ENCODE measurements at regions not wholly inside any gene's neighbourhood (a gene's known extent, or its start where the extent isn't known, plus 50 kb on each side); places are given as distances from the start of the nearest gene placed in this dataset.

- no peak overlapping the region for H2AFZ ChIP-seq (ENCODE audit: low read length)
- Mint-ChIP-seq H3K4me1 (peaks cover 0 to 4% of the 10 kb centered on the region in 2 experiments; a peak in 2 of 4 replicates), H3K36me3 (ENCODE audit: insufficient read depth in 1 of 3, low read depth in 3 of 3) (no peaks in the 10 kb centered on the region), H3K27ac (no peak overlapping the region), H3K27me3 (ENCODE audit: low read depth) (no peaks in the 10 kb centered on the region), H3K4me3 (no peak overlapping the region), H3K9me3 (0 out of 5 replicates have a peak, but pooled peaks cover 0 to 3% of the 10 kb centered on the region in 2 experiments)
- H4K8ac ChIP-seq (replicated peaks; ENCODE audit: insufficient read length, low read depth, low read length): no peak overlapping the region
- H3K27ac ChIP-seq (ENCODE audit: insufficient read length, low read depth, low read length): no peak overlapping the region
- H3K27me3 ChIP-seq (ENCODE audit: insufficient read depth, low read length): no peaks in the 10 kb centered on the region
- no peak overlapping the region for H3K4me2 ChIP-seq (ENCODE audit: insufficient read depth, insufficient read length, low read length)
- H3K4me1 ChIP-seq (ENCODE audit: insufficient read depth, low read length): no peaks in the 10 kb centered on the region
- H3T11ph ChIP-seq (ENCODE audit: low read length): no peak overlapping the region
- no peak overlapping the region for H2BK15ac ChIP-seq (ENCODE audit: low read depth, low read length)
- no peak overlapping the region for H4K5ac ChIP-seq (ENCODE audit: insufficient read length, low read depth, low read length)
- H3K23me2 ChIP-seq (ENCODE audit: insufficient read length, low read depth, low read length, poor library complexity, severe bottlenecking): no peaks in the 10 kb centered on the region
- H3K18ac ChIP-seq (ENCODE audit: insufficient read length, low read depth, low read length): no peak overlapping the region
- H3K56ac ChIP-seq (ENCODE audit: insufficient read length, low read depth, low read length): no peak overlapping the region
- no peak overlapping the region for H3K14ac ChIP-seq (ENCODE audit: insufficient read depth, low read length)
- no CpG with 5 or more reads among the region's 2 CpGs for WGBS (ENCODE audit: extremely low coverage, insufficient read length, low lambda C conversion rate)
- H2BK12ac ChIP-seq (ENCODE audit: insufficient read length, low read depth, low read length): no peak overlapping the region
- no peaks in the 10 kb centered on the region for H3K9me3 ChIP-seq (ENCODE audit: control insufficient read depth, low read depth, low read length)
- no peaks in the 10 kb centered on the region for H4K20me1 ChIP-seq (ENCODE audit: control insufficient read depth, insufficient read depth, insufficient read length)
- no peak overlapping the region for H2BK5ac ChIP-seq (ENCODE audit: insufficient read length, low read length)
- no peak for DNase-seq
- no peak overlapping the region for H2BK120ac ChIP-seq (ENCODE audit: low read depth, low read length, poor library complexity, severe bottlenecking)
- H2BK20ac ChIP-seq (ENCODE audit: low read depth, low read length, poor library complexity, severe bottlenecking): no peak overlapping the region
- no peaks in the 10 kb centered on the region for H3K79me2 ChIP-seq (ENCODE audit: insufficient read depth, low read length)
- H3K4ac ChIP-seq (ENCODE audit: low read depth, low read length): no peak overlapping the region
- no peaks in the 10 kb centered on the region for H3K79me1 ChIP-seq (ENCODE audit: insufficient read depth, low read depth, low read length, poor library complexity, severe bottlenecking)
- no peak overlapping the region for H3K9ac ChIP-seq (ENCODE audit: extremely low read depth, insufficient read length, low read length)
- no peak for TF ChIP-seq CTCF (conservative IDR thresholded peaks at IDR 0.05)
- no peak overlapping the region for H2AK5ac ChIP-seq (ENCODE audit: insufficient read length, low read length)
- H4K91ac ChIP-seq (ENCODE audit: insufficient read length, low read depth, low read length): no peak overlapping the region
- no peak overlapping the region for H3K23ac ChIP-seq (ENCODE audit: insufficient read length, low read depth, low read length)
These were observed 89.6 kb upstream of the LGR5 start for GRCh38 chr12:71349950-71350349.
